SK-N-SH treated with all-trans-retinoic acid at 6 μM for 48 hours (cell line): ENCODE measurements at regions not wholly inside any gene's neighbourhood (a gene's known extent, or its start where the extent isn't known, plus 50 kb on each side); places are given as distances from the start of the nearest gene placed in this dataset.

ENCODE experiments used
- ESRRG ChIP-seq: fragments of 250-450 bp; sonication (Bioruptor Pico); IDR thresholded peaks from 2 replicates; pipeline ENCODE4 v1.6.1; 2021; ENCODE audit warnings: mild to moderate bottlenecking
- TOX ChIP-seq: fragments of 250-450 bp; sonication (Bioruptor Pico); IDR thresholded peaks from 2 replicates; pipeline ENCODE4 v1.8.0; 2021; ENCODE audit warnings: mild to moderate bottlenecking, moderate library complexity, borderline replicate concordance
- ZFP3 ChIP-seq: fragments of 250-450 bp; sonication (Bioruptor Pico); IDR thresholded peaks from 2 replicates; pipeline ENCODE4 v1.5.0; 2020; ENCODE audit warnings: mild to moderate bottlenecking, moderate library complexity
- ZNF565 ChIP-seq: fragments of 450-650 bp; formaldehyde crosslinking; conservative IDR thresholded peaks from 2 replicates; pipeline ENCODE4 v1.5.0; 2020; ENCODE audit warnings: low read depth, mild to moderate bottlenecking, moderate library complexity
- TF ChIP-seq, protein P1 (sequence below): fragments of 250-450 bp; sonication (Bioruptor Pico); IDR thresholded peaks from 2 replicates; pipeline ENCODE4 v1.5.0; 2020; ENCODE audit warnings: mild to moderate bottlenecking, moderate library complexity

DNA sequence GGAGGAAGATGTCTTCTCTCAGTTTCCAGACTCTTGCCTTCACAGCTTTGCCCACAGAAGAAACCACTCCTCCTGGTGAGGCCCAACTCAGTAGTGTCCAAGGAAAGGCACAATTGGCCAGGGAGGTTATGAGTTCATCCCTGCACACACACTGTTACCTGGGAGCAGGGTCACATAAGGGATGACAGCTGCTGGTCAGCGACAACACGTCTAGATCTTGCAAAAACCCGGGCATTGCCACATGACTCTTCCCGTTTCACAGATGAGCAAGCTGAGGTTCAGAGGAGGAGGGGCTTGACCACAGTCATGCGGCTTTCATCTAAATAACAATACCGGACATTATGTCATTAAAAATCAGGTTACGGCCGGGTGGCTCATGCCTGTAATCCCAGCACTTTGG lies 186.0 kb downstream of the COPRS start:
- TF ChIP-seq ZFP3 (no peak), ZNF565 (CRISPR knock-in tag) (no peak), ESRRG (CRISPR knock-in tag) (no peak), TOX (CRISPR knock-in tag) (no peak)
- TF ChIP-seq, protein P1, sequence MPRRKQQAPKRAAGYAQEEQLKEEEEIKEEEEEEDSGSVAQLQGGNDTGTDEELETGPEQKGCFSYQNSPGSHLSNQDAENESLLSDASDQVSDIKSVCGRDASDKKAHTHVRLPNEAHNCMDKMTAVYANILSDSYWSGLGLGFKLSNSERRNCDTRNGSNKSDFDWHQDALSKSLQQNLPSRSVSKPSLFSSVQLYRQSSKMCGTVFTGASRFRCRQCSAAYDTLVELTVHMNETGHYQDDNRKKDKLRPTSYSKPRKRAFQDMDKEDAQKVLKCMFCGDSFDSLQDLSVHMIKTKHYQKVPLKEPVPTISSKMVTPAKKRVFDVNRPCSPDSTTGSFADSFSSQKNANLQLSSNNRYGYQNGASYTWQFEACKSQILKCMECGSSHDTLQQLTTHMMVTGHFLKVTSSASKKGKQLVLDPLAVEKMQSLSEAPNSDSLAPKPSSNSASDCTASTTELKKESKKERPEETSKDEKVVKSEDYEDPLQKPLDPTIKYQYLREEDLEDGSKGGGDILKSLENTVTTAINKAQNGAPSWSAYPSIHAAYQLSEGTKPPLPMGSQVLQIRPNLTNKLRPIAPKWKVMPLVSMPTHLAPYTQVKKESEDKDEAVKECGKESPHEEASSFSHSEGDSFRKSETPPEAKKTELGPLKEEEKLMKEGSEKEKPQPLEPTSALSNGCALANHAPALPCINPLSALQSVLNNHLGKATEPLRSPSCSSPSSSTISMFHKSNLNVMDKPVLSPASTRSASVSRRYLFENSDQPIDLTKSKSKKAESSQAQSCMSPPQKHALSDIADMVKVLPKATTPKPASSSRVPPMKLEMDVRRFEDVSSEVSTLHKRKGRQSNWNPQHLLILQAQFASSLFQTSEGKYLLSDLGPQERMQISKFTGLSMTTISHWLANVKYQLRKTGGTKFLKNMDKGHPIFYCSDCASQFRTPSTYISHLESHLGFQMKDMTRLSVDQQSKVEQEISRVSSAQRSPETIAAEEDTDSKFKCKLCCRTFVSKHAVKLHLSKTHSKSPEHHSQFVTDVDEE = no peak
